Upper lobe of left lung (tissue), 4 donors: ENCODE measurements at regions not wholly inside any gene's neighbourhood (a gene's known extent, or its start where the extent isn't known, plus 50 kb on each side); places are given as distances from the start of the nearest gene placed in this dataset.

Experiments
- POLR2A ChIP-seq, 4 donors: fragments of 450-650 bp; IDR thresholded peaks; one replicate each; pipeline ENCODE4 v1.5.1; 2016 to 2017; ENCODE audit warnings: antibody characterized with exemption in 4 of 4, mild to moderate bottlenecking in 2 of 4
- POLR2AphosphoS5 ChIP-seq, 2 donors: sonication (generic); formaldehyde crosslinking; IDR thresholded peaks; one replicate each; pipeline ENCODE4 v1.5.1; 2017; ENCODE audit warnings: antibody characterized with exemption in 2 of 2
- TF ChIP-seq, protein P1 (sequence below), 6 experiments: fragments of 450-650 bp in 4 of 6; fragments of 200-600 bp in 2 of 6; sonication (generic) in 2 of 6; IDR thresholded peaks; one replicate each; pipeline ENCODE4 v1.5.1; 2016 to 2019; ENCODE audit warnings: antibody characterized with exemption in 6 of 6

DNA sequence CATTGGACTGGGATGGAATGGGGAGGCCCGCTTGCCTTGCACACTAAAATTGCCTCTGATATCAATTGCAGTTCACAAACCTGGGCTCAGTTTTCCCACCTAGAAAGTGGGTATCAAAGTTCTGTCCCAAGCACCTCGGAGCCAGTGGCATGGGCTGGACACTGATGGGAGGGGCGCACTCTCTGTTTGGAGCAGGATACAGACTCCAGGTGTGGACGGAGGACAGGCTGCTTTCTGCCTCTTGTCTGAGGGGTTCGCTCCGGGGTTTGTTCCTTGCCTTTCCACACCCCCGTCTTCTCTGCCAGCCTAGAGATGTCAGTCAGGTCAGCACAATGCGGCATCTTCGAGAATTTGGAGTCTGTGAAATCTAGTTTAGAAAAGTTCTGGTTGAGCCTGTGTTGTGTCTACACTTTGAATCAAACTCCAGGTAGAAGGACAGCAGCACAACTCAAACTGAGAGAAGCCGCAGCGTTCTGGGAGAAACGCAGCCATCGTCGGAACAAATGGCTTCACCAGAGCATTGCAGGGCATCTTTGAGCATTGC lies 141.9 kb downstream of the TEX29 start:
- no peak for TF ChIP-seq POLR2A (IDR thresholded peaks at IDR 0.05)
- TF ChIP-seq, protein P1, sequence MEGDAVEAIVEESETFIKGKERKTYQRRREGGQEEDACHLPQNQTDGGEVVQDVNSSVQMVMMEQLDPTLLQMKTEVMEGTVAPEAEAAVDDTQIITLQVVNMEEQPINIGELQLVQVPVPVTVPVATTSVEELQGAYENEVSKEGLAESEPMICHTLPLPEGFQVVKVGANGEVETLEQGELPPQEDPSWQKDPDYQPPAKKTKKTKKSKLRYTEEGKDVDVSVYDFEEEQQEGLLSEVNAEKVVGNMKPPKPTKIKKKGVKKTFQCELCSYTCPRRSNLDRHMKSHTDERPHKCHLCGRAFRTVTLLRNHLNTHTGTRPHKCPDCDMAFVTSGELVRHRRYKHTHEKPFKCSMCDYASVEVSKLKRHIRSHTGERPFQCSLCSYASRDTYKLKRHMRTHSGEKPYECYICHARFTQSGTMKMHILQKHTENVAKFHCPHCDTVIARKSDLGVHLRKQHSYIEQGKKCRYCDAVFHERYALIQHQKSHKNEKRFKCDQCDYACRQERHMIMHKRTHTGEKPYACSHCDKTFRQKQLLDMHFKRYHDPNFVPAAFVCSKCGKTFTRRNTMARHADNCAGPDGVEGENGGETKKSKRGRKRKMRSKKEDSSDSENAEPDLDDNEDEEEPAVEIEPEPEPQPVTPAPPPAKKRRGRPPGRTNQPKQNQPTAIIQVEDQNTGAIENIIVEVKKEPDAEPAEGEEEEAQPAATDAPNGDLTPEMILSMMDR (IDR thresholded peaks at IDR 0.05) = no peak
- TF ChIP-seq POLR2AphosphoS5 (IDR thresholded peaks at IDR 0.05) = no peak
